GM19455 (cell line): ENCODE measurements at regions not wholly inside any gene's neighbourhood (a gene's known extent, or its start where the extent isn't known, plus 50 kb on each side); places are given as distances from the start of the nearest gene placed in this dataset.

Experiments used
- ATAC-seq: cut with Tn5 transposase; IDR thresholded peaks from one replicate; pipeline ENCODE4 v1.9.1; 2021; ENCODE audit not compliant: unreplicated experiment

- ATAC-seq, result no peak
Observed at GRCh38 chr4:83172371-83172770, 57.8 kb upstream of the PLAC8 start.

DNA sequence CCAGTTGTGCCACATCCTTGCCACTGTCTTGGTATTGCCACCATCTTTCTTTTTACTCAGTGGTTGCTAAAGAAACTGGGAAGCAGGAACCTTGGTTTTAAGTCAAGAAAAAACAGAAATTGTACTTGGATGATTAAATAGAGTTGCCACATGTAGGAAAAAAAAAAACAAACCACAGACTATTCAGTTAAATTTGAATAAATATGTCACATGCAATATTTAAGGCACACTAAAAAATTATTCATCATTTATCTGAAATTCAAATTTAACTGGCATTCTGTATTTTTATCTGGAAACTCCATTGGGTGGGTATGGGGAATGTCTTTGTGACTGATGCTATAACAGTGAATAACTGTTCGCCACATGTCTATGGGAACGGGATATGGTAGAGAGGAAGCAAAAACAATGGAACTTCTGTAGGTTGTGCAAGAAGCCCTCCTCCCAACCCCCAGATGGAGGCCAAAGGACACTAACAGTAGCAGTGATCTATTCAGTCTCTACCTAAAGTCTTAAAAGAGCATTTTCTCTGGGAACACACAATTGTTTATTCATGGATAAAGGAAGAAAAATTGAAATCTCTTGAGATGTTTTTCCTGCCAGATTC is 57.0 kb upstream of the PLAC8 start:
- ATAC-seq, result no peak

- ATAC-seq, result no peak
Observed at GRCh38 chr4:83170952-83171399, 56.4 kb upstream of the PLAC8 start.
